ENCODE measurements at regions not wholly inside any gene's neighbourhood (a gene's known extent, or its start where the extent isn't known, plus 50 kb on each side); places are given as distances from the start of the nearest gene placed in this dataset.

DNA sequence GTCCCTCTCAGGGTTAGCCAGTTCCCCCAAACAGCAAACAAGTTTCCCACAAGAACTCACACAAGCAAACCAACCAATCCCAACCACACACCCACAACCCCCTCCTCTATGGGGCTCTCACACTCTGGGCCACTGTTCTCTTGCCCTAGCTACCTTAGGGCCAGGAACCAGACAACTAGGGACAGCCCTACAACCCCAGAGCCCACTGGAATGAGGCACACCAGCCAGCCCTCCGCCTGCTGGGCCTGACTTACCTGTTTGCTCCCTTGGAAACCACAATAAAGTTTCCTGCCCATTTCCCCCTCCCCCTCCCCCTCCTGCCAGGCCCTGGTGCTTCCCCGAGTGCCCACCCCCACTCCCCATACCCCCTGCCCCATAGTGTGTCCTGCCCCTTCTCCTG is 132.6 kb downstream of the WDR11 start:
- no peak for DNase-seq (ENCODE audit: low spot score)

DNA sequence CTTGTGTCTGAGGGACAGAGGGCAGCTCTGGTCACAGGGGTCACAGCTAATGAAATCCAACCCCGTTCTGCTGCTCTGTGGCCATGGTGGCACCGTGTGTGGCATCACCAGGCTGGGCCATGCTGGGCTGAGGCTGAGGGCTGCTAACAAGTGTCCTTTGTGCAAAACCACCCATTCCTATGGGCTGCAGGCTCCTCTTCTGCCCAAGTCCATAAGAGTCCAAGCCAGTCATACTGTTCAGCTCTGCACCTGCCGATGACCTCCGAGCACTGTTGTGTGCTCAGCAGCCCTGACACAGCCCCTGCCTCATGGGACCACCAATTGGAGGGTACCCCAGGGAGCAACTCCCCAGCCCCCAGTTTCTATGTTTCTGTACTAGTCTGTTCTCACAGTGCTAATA is 133.1 kb downstream of the WDR11 start:
- DNase-seq (ENCODE audit: low spot score), result no peak

DNA sequence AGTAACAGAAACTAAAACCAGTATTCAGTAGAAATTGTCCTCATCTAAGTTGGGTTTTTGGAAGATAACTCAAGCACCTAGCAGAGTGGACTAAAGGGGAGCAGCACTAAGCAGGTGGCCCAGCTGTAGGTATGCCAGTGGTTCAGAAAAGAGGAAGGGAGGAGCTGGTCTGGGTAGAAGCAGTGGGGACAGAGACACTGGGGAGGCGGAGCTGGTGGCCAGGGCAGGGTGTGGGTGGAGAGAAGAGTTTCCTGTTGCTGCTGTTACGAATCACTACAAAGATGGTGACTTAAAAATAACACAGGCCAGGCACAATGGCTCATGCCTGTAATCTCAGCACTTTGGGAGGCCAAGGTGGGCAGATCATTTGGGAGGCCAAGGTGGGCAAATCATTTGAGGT is 136.2 kb downstream of the WDR11 start:
- DNase-seq (ENCODE audit: low spot score), result no peak

DNA sequence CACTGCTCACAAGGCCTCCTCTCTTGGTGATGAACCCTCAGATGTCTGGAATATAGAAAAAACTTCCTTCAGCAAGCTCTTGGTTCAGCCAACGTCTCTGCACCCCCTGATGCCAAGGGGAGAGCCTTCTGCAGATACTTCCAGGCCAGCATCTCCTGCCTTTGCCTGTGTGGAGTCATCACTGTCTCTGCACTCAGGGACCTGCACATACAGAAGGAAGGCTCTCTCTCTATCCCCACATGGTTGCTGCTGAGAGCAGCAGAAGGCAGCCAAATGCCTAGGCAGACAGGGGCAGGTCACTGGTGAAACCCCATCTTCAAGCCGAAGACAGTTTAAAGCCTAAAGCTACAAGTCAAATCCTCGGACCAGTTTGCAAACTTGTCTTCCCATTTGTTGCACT is 137.6 kb downstream of the WDR11 start:
- no peak for DNase-seq (ENCODE audit: low spot score)

DNA sequence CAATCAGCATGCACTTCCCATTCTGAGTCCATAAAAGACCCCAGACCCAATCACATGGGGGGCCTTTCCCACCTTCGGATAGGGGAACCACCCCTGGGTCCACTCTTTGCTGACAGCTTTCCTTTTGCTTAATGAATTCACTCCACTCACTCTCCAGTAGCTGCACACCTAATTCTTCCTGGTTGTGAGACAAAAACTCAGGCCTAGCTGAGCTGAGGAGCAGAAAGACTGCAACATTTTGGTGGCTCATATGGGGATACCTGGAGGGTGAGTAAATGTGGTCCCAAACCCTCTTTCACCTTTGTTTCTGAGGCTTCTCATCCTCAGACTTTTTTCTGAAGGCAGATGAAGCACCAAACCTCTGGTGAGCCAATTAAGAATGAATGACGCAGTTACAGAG is 138.1 kb downstream of the WDR11 start:
- DNase-seq (ENCODE audit: low spot score), result no peak

DNA sequence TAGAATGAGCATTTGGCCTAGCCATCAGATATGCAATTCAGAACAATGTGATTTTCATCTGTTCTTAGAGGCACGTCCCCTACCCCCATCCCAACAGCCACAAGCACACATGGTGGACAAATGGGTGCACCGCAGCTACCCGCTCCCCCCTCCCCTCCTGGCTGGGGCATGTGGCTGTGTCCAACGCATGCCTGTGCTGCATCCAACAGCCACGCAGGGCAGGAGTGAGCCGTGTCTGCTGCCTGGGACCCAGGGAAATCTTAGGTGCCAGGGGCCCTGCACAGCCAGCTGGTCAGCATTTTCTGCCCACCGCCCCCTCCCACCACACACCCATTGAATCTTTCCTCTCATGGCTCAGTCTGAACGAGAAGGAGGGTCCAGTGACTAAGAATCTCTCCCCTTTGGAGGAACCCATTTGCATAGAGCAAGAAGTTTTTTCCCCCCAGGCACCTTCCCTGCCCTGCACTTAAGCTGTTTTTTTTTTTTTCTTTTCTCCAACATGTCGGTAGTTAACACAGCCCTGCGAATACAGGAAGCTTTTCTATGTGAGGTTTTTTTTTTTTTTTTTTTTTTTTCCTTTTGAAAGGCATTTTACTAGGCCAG is 138.9 kb downstream of the WDR11 start:
- no peak for DNase-seq (ENCODE audit: low spot score)

DNA sequence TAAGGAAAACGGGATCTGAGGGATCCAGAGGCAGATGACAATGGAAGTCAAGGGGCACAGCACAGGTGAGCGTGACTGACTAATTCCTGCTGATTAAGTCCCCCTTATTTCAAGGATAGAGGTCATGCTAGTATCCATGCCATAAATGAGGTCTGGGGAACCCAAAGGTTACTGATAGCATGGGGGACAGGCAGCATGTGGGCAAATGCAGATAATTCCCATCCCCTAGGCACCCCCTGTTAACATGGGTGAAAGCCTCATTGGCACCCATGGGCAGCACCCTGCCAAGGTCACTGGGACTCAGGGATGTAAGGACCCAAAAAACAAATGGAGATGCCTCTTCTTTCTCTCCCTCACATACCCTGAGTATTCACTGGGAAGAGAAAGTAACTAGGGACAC is 139.7 kb downstream of the WDR11 start:
- DNase-seq (ENCODE audit: low spot score), result no peak

DNA sequence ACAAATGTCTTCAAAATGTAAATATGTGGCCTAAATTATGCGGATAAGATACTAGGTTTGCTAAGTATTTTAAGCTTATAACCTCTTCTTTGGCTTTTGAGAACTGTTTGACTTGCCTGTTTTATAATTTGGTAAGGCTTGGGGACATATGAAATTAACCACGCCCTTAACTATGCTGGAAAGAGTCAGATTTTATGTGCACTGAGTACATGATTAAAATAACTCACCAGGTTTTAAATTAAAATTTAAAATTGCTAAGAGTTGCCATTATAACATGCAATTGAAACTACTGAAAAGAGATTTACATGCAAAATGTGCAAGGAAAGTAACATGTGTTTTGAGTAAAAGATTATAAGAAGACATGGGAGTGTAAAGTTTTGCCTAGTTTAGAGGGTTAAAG is 141.9 kb downstream of the WDR11 start:
- no peak for DNase-seq (ENCODE audit: low spot score)

DNA sequence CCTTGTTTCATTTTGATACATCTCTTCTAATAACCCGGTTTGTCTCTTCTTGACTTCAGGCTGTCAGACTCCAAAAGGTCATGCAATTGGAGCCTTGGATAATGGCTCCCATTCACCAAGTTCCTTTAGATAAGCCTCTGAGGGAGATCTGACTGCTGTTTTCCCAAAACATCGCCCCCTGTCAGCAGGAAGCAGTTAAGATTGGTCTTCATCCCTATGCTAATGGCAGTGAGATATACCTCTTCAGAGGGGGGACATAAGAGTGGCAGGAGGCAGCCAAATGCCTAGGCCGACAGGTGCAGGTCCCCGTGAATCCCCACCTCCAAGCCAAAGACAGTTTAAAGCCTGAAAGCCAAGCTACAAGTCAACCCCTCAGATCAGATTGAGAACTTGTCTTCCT is 144.6 kb downstream of the WDR11 start:
- no peak for DNase-seq (ENCODE audit: low spot score)

DNA sequence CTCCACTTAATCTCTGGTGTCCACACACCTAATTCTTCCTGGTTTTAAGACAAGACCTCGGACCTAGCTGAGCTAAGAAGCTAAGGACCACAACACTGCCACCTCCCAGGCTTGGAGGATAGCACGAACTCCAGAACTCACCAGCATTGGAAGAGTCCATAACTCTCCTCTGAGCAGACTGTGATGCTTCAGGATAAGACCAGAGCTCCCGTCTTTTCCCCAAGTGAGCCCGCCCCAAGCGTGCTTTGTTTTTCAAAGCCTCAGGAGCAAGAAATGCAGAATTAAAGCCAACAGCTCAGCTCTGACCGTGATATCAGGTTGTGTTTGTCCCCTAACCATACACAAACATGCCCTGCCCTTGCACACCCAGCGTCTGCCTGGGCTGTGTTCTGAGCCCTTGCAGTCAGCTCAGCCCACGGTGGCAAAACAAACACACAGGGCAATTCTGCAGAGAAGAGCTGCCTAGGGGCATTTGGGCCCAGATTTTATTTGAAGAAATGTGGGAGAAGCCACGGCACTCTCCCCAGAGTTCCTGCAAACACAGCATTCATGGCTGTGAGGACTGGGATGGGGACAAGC is 145.4 kb downstream of the WDR11 start:
- no peak for DNase-seq (ENCODE audit: low spot score)

DNA sequence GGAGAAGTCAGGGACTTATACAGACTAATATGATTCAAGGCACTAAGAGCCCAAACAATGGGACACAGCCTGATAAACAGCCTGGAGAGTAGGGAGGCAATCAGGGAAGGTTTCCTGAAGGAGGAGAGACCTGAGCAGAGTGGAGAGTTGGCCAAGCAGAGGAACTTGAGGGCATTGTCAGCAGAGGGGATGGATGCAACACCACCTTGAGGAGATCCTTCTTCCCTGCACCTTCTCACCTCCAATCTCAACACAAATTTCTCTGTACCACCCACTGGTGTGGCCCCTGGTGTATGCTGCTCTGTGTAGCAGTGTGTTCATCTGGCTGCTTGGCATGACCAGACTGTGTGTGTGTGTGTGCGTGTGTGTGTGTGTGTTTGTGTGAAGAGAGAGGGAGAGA is 146.2 kb downstream of the WDR11 start:
- DNase-seq (ENCODE audit: low spot score), result no peak

DNA sequence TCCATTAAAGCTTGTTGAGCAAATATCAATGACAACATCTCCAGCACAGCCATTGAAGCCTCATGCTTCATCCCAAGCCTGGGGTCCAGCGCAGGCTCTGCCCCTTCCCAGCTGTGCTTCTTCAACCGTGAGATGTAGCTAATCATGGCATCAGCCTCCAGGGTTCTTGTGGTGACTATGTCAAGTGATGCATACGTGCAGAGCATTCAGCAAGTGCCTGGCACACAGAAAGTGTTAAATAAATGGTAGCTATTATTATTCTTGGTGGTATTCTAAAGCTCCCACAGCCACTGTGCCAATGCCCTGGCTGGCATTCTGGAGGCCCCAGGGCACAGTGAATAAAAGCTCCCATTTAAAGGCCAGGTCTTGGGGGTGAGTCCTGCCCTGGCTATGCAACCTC is 146.6 kb downstream of the WDR11 start:
- no peak for DNase-seq (ENCODE audit: low spot score)

DNA sequence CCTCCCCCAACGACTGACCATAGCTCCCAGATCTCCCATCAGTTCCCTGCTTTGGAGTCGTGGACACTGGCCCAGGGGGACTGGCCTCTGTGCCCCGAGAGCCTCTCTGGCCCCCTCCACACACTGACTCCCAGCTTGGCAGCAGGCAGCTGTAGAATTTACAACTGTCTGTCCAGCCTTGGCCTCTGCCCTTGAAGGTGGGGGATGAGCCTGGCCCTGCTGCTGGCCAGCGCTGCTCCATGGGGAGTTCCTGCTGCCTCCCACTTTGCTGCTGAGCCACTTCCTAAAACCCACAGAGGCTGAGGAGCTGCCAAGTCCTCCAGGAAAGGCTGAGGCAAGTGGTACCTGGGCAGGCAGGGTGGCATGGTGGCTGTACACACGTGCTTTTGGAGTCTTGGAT is 147.1 kb downstream of the WDR11 start:
- no peak for DNase-seq (ENCODE audit: low spot score)

DNA sequence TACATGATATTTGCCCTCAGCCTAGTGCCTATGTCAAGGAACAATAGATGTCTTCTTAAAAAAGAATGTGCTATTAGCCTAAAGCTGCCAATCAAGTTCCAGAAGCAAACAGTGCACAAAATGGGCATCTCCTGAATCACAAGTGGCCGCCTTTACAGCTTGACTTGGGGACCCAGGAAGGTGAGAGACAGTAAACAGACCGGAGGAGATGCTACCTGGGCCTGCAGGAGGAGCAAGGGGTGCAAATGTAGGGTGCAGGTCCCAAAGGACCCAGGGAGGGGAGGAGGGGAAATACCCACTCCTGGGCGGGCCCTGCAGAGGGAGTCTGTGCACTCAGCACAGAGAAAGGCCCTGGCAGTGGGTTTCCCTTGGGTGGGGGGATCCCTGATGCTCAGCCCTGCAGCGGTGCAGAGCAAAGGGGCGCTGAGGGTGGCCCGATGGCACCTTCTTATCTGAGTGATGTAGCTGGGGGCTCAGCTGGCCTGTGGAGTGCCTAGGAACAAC is 147.7 kb downstream of the WDR11 start:
- no peak for DNase-seq (ENCODE audit: low spot score)

DNA sequence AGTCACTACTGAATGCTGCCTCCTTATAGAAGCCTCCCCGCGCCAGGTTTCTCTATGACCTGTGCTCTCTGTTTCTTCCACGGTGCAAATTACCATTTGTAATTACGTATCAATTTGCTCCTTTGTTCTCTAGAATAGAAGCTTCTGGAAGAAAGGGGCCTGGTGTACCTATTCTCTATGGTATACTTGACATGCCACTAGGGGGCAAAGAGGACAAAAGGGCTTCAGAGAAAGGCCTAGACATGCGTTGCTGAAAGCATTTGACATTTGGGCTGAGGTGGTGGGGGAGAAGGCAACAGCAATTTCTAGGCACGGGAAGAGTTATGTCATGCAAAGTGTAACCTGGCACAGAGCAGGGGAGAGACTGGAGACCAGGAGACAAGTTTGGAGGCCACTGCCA is 148.7 kb downstream of the WDR11 start:
- no peak for DNase-seq (ENCODE audit: low spot score)

DNA sequence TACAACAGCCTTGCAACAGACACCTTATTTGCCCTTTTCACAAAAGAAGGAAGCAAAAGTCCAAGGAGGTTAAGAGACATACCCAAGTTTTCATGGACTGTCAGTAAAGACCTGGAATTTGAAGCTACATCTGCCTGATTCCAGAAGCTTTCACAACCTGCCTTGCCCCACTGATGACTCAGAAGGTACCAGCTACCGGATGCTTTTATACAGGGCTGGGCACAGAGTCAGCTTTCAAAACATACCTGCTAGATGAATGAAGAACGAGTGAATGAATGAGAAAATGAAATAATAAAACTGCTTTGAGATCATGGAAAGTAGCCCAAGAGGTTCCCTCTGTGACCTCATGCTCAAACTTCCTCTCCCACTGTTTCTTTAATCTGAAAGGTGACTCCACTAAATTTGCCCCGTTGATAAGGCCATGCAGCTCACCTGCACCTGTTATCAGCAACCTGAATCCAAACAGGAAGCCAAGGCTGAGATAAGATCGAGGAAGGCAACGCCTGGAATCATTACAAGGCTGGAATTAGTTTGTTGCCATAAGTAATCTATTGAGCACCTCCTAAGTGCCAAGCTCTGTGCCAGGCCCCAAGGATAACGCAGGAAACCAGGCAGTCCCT is 151.5 kb downstream of the WDR11 start:
- DNase-seq (ENCODE audit: low spot score), result no peak

DNA sequence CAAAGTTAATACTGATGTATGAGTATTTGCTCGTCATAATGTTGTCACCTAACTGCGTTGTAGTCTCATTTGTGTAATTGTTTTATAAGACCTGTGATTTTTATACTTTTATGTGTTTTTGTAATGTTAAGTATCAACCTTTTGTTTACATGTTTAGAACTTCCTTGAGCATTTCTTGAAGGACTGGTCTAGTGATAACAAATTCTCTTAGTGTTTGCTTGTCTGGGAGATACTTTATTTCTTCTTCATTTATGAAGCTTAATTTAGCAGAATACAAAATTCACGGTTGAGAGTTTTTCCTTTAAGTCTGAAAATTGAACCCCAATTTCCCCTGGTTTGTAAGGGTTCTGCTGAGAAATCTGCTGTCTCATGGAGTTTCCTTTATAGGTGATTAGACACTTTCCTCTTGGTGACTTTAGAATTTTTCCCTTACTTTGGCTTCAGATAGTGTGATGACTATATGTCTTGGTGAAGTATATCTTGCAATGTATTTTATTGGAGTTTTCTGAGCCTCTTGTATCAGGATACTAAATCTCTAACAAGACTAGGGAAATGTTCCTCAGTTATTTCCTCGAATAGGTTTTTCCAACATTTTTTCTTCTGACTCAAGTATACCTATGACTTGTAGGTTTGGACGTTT is 154.9 kb downstream of the WDR11 start:
- no peak for DNase-seq (ENCODE audit: low spot score)

DNA sequence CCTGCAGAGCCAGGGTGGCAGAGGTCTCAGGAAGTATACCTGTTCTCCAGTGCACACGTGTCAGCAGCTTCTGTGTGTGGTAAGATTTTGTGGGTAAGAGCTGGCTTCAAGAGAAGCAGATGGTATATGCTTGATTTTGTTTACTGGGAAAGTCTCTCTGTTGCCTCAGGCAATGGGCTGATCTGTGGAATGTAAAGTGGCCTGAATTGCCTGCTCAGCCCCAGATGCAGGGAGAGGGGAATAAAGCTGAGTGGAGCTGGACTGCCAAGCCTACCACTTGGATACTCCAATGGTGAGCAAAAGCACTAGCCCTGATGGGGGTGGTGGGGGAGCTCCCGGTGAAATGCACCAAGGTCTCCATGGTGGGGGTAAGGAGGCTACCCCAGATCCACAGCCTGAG is 156.1 kb downstream of the WDR11 start:
- DNase-seq (ENCODE audit: low spot score), result no peak

DNA sequence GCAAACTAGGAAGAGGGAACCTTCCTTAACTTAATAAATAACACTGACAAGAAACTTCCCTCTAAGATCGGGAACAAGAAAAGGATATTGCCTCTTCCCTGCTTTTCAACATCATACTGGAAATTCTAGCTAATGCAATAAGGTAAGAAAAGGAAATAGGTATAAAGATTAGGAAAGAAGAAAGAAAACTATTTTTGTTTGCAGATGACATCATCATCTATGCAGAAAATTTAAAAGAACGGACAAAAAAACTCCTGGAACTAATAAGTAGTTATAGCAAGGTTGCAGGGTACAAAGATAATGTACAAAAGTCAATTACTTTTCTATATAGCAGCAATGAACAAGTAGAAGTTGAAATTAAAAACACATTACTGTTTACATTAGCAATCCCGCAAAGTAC is 164.8 kb downstream of the WDR11 start:
- no peak for DNase-seq (ENCODE audit: low spot score)

DNA sequence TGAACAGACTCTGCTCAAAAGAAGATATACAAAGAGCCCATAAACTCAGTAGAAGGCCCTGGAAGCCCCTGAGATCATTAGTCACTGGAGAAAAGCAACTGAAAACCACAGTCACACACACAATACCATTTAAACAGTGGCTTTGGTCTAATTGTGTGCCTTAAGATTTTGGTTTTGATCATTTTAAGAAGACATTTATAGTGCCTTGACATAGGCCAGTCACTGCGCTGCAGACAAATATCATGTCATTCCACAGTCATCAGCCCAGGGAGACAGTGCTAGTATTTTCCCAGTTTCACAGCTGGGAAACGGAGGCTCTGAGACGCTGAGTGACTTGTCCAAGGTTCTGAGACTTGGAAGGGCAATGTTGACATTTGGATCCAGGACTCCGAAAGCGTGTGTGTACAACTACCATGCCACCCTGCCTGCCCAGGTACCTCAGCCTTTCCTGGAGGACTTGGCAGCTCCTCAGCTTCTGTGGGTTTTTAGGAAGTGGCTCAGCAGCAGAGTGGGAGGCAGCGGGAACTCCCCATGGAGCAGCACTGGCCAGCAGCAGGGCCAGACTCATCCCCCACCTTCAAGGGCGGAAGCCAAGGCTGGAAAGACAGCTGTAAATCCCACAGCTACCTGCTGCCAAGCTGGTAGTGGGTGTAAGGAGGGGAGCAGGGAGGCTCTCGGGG is 173.9 kb downstream of the WDR11 start:
- no peak for DNase-seq (ENCODE audit: low spot score)

DNA sequence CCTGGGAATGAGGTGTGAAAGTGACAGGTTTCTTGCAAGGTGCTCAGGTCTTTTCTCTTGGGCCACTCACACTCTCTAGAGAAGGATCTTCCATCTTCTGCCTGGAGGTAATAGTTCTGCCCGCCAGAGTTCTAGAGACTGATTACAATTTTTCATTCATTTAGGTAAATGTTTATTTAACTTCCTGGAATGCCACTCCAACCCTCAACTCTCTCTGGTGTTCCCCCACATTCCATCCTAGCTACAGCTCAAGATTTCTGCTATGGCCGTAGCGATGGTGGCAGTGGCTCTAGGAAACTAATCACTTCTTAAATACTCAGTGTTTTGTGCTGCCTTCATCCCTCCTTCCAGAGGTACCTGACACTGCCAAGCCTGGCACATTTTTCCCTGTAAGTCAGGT is 174.6 kb downstream of the WDR11 start:
- no peak for DNase-seq (ENCODE audit: low spot score)

DNA sequence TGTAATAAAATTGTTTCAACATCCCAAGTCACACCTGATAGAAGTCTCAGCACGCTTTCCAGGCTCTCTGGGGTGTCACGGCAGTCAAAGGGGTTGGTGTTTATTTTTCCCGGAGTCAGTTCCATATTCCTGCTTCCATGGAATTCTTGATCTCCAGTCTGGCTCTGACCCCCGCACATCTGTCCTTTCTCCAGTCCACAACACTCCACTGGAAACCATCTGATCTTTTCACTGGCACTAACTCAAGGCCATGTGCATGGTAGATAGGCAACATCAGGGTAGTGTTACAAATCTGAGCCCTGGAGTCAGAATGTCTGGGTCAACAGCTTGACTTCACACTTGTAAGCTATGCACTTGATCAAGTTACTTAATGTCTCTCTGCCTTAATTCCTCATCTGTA is 176.2 kb downstream of the WDR11 start:
- DNase-seq (ENCODE audit: low spot score), result no peak

DNA sequence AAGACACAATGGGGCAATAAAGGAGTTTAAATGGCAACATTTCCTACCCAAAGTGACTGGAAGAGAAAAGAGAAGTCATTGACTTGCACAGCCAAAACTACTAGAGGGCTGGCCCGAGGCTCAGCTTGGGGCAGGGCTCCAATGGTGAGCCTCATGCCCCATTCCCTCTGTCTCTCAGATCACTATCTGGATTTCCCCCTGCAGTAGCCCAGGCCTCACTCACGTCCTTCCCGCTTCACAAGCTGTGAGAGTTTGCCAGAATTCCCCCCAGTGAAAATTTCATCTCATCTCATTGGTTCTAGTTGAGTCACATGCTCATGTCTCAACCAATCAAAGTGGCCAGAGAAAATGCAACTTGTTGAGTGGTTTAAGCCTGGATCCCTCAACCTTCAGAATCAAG is 181.3 kb downstream of the WDR11 start:
- no peak for DNase-seq (ENCODE audit: low spot score)

Data from globus pallidus (tissue), 1 donor.